ENCODE measurements at regions not wholly inside any gene's neighbourhood (a gene's known extent, or its start where the extent isn't known, plus 50 kb on each side); places are given as distances from the start of the nearest gene placed in this dataset.
"Not testable (repeated sequence)": the region's sequence is repeated elsewhere in the genome, so short reads cannot be mapped to it uniquely, and the experiment has no call there.

DNA sequence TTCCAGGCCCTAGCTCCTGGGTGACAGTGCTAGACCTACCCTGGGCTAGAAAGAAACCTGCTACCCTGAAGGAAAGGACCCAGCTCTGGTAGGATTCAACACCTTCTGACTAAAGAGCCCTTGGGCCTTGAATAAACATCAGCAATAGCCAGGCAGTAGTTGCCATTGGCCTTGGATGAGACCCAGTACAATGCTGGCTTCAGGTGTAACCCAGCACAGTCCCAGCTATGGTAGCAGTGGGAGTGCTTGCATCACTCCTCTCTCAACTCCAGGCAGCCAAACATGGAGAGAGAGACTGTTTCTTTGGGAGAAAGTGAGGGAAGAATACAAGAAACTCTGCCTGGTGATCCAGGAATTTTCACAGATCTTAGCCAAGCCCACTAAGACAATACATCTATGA lies 73.5 kb upstream of the CXorf66 start:
- TF ChIP-seq, protein P1, sequence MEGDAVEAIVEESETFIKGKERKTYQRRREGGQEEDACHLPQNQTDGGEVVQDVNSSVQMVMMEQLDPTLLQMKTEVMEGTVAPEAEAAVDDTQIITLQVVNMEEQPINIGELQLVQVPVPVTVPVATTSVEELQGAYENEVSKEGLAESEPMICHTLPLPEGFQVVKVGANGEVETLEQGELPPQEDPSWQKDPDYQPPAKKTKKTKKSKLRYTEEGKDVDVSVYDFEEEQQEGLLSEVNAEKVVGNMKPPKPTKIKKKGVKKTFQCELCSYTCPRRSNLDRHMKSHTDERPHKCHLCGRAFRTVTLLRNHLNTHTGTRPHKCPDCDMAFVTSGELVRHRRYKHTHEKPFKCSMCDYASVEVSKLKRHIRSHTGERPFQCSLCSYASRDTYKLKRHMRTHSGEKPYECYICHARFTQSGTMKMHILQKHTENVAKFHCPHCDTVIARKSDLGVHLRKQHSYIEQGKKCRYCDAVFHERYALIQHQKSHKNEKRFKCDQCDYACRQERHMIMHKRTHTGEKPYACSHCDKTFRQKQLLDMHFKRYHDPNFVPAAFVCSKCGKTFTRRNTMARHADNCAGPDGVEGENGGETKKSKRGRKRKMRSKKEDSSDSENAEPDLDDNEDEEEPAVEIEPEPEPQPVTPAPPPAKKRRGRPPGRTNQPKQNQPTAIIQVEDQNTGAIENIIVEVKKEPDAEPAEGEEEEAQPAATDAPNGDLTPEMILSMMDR (IDR thresholded peaks at IDR 0.05; ENCODE audit: insufficient read depth in 1 of 2, low read depth in 1 of 2, low read length in 1 of 2, severe bottlenecking in 1 of 2, unreplicated experiment in 1 of 2) = no peak
- Mint-ChIP-seq H3K27ac (ENCODE audit: unreplicated experiment) (no peak overlapping the region), H3K27me3 (ENCODE audit: insufficient read depth, unreplicated experiment) (no peaks in the 10 kb centered on the region), H3K36me3 (ENCODE audit: insufficient read depth, unreplicated experiment) (no peaks in the 10 kb centered on the region), H3K4me1 (ENCODE audit: low read depth, unreplicated experiment) (no peaks in the 10 kb centered on the region), H3K9me3 (ENCODE audit: unreplicated experiment) (peaks cover 6% of the 10 kb centered on the region), H3K4me3 (ENCODE audit: unreplicated experiment) (no peak overlapping the region)
- Histone ChIP-seq H3K4me3 (ENCODE audit: low read depth, low read length) (no peak overlapping the region), H3K9me3 (no peaks in the 10 kb centered on the region), H3K27me3 (replicated peaks; ENCODE audit: control insufficient read depth, insufficient read depth, low read length) (no peaks in the 10 kb centered on the region), H3K36me3 (ENCODE audit: control insufficient read depth, insufficient read depth, low read length) (no peaks in the 10 kb centered on the region), H3K4me1 (no peaks in the 10 kb centered on the region)
- ChIA-PET CTCF (no interaction called here), POLR2A (no interaction called here)
- no TSS peak for BruUV-seq (replicated peaks)
- no peak for DNase-seq
- intact Hi-C loops (cut with micrococcal nuclease; ENCODE audit: unreplicated experiment) = no loop called here

DNA sequence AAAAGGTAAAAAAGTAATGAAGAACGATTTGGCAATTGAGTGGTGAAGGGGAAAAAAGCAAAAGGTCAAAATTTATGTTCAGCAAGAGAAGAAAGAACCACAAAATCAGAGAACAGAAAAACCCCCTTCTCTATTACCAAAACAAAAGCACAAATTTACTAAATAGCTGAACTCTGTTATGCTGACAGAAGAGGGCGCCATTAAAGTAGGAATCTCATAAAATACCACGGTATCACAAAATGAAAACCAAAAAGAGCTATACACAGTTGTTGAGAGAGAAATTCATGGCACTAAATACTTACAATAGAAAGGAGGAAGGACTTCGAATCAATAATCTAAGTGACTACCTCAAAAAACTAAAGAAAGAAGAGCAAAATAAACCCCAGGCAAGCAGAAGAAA lies 69.6 kb upstream of the CXorf66 start:
- no peaks in the 10 kb centered on the region for H3K9me3 ChIP-seq
- Mint-ChIP-seq H3K36me3 (ENCODE audit: insufficient read depth, unreplicated experiment) (no peaks in the 10 kb centered on the region), H3K4me1 (ENCODE audit: low read depth, unreplicated experiment) (no peaks in the 10 kb centered on the region), H3K9me3 (ENCODE audit: unreplicated experiment) (no peaks in the 10 kb centered on the region), H3K4me3 (ENCODE audit: unreplicated experiment) (no peak overlapping the region), H3K27ac (ENCODE audit: unreplicated experiment) (no peak overlapping the region), H3K27me3 (ENCODE audit: insufficient read depth, unreplicated experiment) (peaks cover 6% of the 10 kb centered on the region)
- H3K4me3 ChIP-seq (ENCODE audit: low read depth, low read length) = no peak overlapping the region
- H3K36me3 ChIP-seq (ENCODE audit: control insufficient read depth, insufficient read depth, low read length) = no peaks in the 10 kb centered on the region
- no peaks in the 10 kb centered on the region for H3K27me3 ChIP-seq (replicated peaks; ENCODE audit: control insufficient read depth, insufficient read depth, low read length)
- intact Hi-C loops (cut with micrococcal nuclease; ENCODE audit: unreplicated experiment) = no loop called here
- TF ChIP-seq, protein P1 (IDR thresholded peaks at IDR 0.05; ENCODE audit: insufficient read depth in 1 of 2, low read depth in 1 of 2, low read length in 1 of 2, severe bottlenecking in 1 of 2, unreplicated experiment in 1 of 2) = peak in 1 of 2 experiments; percentile 22
- POLR2A ChIA-PET = no interaction called here
- no peaks in the 10 kb centered on the region for H3K4me1 ChIP-seq
- BruUV-seq (replicated peaks) = no TSS peak
- CTCF ChIA-PET = no interaction called here
- no peak for DNase-seq

DNA sequence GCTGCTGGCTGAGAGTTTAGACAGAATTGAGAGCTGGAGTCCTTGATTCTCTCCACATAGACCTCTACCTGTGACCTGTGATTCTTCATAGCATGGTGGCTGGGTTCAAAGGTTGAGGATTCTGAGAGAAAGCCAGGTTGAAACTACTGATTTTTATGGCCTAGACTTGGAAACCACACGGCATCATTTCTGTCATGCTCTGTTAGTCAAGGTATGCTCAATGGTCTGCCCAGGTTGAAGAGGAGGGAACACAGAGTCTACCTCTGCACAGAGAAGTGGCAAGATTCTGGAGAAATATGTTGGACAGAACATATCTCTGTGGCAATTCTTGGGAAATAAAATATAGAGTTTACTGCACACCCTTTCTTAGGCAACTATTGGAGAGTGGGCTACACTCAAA lies 57.2 kb upstream of the CXorf66 start:
- no peak for DNase-seq
- no peaks in the 10 kb centered on the region for H3K9me3 ChIP-seq
- H3K4me1 ChIP-seq = no peaks in the 10 kb centered on the region
- intact Hi-C loops (cut with micrococcal nuclease; ENCODE audit: unreplicated experiment) = no loop called here
- no TSS peak for BruUV-seq (replicated peaks)
- ChIA-PET POLR2A (no interaction called here), CTCF (no interaction called here)
- no peaks in the 10 kb centered on the region for H3K9me3 Mint-ChIP-seq (ENCODE audit: unreplicated experiment)
- H3K36me3 Mint-ChIP-seq (ENCODE audit: insufficient read depth, unreplicated experiment) = no peaks in the 10 kb centered on the region
- no peaks in the 10 kb centered on the region for H3K36me3 ChIP-seq (ENCODE audit: control insufficient read depth, insufficient read depth, low read length)
- H3K27me3 Mint-ChIP-seq (ENCODE audit: insufficient read depth, unreplicated experiment) = no peaks in the 10 kb centered on the region
- H3K4me1 Mint-ChIP-seq (ENCODE audit: low read depth, unreplicated experiment) = no peaks in the 10 kb centered on the region
- TF ChIP-seq, protein P1 (IDR thresholded peaks at IDR 0.05; ENCODE audit: insufficient read depth in 1 of 2, low read depth in 1 of 2, low read length in 1 of 2, severe bottlenecking in 1 of 2, unreplicated experiment in 1 of 2) = no peak
- H3K27me3 ChIP-seq (replicated peaks; ENCODE audit: control insufficient read depth, insufficient read depth, low read length) = no peaks in the 10 kb centered on the region
- H3K27ac Mint-ChIP-seq (ENCODE audit: unreplicated experiment) = no peak overlapping the region
- H3K4me3 Mint-ChIP-seq (ENCODE audit: unreplicated experiment) = no peak overlapping the region
- no peak overlapping the region for H3K4me3 ChIP-seq (ENCODE audit: low read depth, low read length)

DNA sequence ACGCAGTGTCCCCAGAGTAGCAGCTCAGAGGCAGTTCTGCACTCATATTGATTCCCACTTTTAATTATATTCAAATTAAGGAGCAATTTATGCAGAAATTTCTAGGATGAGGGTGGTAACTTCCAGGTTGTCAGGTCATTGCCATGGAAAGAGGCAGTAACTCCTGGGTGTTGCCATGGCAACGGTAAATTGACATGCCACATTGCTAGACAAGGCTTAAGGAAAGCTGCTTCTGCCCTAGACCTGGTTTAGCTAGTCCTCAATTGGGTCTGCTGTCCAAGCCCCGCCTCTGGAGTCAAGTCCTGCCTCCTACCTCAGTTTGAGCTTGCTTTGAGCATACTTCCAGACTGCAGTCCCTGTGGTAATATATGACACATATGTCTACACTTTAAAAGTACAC lies 53.8 kb upstream of the CXorf66 start:
- H3K4me3 ChIP-seq (ENCODE audit: low read depth, low read length); intact Hi-C loops (cut with micrococcal nuclease; ENCODE audit: unreplicated experiment); H3K36me3 Mint-ChIP-seq (ENCODE audit: insufficient read depth, unreplicated experiment); H3K4me3 Mint-ChIP-seq (ENCODE audit: unreplicated experiment); H3K36me3 ChIP-seq (ENCODE audit: control insufficient read depth, insufficient read depth, low read length); H3K27me3 ChIP-seq (replicated peaks; ENCODE audit: control insufficient read depth, insufficient read depth, low read length); H3K4me1 ChIP-seq; CTCF ChIA-PET; BruUV-seq (replicated peaks); POLR2A ChIA-PET; H3K9me3 Mint-ChIP-seq (ENCODE audit: unreplicated experiment); DNase-seq; H3K4me1 Mint-ChIP-seq (ENCODE audit: low read depth, unreplicated experiment); H3K27me3 Mint-ChIP-seq (ENCODE audit: insufficient read depth, unreplicated experiment); H3K27ac Mint-ChIP-seq (ENCODE audit: unreplicated experiment); H3K9me3 ChIP-seq: not testable (repeated sequence)

Data from Caco-2 (cell line).